Stimulated activated CD4-positive, alpha-beta T cell treated with anti-CD3 and anti-CD28 coated beads, Interleukin-15, amount 100 ng/mL, for 24 hours (primary cell): ENCODE measurements at regions not wholly inside any gene's neighbourhood (a gene's known extent, or its start where the extent isn't known, plus 50 kb on each side); places are given as distances from the start of the nearest gene placed in this dataset.
"Not testable (repeated sequence)": the region's sequence is repeated elsewhere in the genome, so short reads cannot be mapped to it uniquely, and the experiment has no call there.

Experiments
- DNase-seq: peaks from one replicate; pipeline ENCODE4 v3.0.0-alpha.2; 2020

DNA sequence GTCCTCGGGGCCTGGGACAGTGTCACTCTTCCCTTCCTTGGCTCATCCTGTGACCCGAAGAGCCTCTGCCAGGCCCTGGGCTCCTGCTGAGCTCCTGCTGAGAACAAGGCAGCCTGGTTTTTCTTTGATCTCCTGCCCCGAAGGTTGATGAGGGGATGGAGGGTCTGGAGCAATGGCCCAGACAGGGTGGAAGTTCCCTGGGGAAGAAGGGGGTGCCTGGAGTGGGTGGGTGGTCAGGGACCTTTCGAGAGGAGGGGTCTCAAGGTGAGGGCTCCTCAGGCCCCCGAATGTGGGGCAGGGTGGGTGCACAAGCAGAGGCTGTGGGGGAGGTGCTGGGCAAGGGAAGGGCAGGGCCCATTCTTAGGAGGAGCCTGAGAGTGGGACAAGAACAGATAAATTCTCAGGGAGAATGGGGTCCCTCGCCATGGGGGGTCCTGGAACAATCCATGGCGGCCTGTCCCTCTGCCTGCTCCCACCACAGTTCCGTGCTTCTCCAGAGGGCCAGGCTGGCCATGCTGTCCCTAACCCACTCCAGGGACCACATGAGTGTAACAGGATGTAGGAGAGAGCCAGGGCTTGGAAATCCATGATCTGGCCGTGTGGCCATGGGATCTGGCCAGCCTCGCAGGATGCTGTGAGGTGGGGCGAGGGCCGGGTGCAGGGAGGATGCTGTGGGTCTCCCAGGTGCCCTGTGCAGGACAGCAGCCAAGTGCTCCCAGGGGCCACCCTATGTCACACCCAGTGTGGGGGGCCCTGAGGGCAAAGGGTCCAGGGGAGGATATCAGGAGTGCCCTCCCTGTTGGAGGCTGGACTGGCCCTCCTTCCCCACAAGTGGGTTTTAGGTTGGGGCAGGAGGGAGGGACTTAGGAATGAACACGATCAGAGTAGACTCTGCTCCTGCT is 128.5 kb upstream of the LPCAT1 start:
- DNase-seq = no peak

DNA sequence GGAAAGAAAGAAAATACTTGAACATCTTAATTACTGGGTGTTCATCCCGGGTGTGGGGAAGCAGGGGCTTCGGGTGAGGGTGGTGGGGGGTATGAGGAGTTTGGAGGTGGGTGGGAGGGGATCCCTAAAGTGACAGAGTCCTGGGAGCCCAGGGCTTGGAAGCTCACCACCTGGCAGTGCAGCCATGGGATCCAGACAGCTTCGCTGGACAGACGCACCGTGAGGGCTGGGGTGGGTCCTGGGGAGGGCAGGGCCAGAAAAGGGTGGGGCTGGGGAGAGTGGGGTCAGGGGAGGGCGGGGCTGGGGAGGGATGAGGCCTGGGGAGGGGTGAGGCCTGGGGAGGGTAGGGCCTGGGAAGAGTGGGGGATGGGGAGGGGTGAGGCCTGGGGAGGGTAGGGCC is 127.5 kb upstream of the LPCAT1 start:
- DNase-seq = no peak

- no peak for DNase-seq
Measured at GRCh38 chr5:1649554-1649953, 125.8 kb upstream of the LPCAT1 start.

DNA sequence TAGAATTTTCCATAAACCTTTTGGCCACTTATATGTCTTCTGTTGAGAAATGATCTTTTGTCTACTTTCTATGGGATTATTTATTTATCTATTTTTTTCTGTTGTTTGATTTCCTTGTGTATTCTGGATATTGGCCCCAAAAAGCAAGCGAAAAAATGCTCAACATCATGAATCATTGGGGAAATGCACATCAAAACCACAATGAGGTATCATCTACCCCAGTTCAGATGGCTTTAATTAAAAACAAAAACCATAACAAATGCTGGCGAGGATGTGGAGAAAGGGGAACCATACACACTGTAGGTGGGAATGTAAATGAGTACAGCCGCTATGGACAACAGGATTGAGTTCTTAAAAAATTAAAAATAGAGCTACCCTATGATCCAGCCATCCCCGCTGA is 125.0 kb upstream of the LPCAT1 start:
- DNase-seq = no peak

DNA sequence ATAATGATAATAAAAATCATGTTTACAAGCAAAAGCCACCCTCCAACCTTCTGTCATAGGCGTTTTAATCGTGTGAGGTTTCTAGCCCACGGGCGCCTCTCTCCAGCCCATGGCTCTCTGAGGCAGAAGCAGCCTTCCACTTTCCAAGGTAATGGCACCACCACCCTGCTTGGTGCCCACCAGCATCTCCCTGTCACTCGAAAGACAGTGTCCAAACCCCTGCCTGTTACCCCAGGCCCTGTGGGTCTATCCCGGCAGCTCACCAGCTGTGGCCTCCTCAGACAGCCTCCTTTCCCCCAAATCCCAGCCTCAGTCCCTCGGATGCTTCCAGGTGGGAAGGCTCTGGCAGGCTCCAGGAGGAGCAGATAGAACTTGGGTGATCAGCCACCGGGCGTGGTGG is 123.8 kb upstream of the LPCAT1 start:
- no peak for DNase-seq

DNA sequence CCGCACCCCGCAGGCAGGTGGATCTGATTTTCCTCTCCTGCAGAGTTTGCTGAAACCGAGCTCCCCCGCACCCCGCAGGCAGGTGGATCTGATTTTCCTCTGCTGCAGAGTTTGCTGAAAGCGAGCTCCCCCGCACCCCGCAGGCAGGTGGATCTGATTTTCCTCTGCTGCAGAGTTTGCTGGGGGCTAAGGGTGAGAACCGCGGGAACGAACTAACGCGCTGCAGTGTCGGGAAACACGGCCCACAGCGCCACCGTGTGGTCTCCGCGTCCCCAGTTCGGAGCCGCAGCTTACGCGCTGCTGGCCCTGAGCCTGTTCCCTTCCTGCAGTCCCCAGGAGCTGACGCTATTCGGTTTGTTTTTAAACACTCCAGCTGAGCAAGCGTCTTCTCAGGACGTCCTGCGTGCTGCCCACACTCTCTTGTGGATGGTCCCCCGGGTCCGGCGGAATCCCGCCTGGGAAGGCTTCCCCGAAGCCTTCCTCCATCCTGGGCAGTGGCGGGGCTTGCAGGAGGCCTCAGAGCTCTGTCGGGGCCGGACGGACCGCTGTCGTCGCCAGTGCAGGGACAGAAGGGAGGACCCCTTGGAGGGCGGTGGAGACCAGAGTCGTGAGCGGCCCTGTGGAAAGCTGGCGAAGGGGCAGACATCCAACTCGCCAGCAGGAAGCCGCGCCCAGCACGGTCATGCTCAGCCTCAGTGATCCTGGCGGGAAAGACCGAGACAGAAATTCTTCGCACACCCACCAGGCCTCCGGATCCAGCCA is 121.2 kb upstream of the LPCAT1 start:
- peak; percentile 85 for DNase-seq

DNA sequence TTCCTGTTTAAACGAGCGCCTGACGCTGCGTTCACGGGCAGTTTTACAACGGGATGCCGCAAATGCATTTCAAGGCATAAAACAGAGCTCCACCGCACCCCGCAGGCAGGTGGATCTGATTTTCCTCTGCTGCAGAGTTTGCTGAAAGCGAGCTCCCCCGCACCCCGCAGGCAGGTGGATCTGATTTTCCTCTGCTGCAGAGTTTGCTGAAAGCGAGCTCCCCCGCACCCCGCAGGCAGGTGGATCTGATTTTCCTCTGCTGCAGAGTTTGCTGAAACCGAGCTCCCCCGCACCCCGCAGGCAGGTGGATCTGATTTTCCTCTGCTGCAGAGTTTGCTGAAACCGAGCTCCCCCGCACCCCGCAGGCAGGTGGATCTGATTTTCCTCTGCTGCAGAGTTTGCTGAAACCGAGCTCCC is 120.6 kb upstream of the LPCAT1 start:
- DNase-seq = not testable (repeated sequence)

DNA sequence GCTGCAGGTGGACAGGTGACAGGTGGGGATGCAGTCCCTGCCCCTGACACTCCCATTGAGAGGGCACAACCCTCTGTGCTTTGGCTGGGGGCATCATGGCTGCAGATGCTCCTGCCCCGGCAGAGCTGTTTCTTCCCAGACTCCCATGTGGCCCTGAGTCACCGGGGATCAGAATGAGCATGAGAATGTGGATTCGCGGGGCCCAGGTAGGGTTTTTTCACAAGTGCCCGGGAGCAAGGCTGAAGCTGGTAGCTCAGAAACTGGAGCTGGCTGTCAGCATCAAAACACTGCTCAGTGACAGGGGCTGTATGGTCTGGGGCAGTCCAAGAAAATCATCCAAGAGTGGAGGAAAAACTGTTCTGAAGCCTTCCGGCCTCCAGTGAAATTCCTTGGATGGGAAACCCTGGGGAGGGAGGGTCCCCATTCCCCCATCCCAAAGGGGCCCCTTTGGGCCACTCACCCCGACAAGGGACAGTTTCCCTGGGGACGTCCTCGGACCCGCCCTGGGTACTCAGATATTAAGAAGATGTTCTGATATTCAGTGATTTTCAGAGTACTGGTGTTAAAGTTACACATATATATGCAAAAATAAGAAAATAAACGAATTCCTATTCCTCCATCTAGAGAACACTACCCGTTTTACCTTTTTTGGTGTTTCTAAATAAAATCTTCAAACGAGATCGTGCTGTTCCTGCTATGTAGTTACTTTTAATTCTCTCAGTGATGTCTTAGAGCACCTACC is 120.1 kb upstream of the LPCAT1 start:
- no peak for DNase-seq

- no peak for DNase-seq
Measured at GRCh38 chr5:1642621-1643061, 118.9 kb upstream of the LPCAT1 start.

GRCh38 chr5:1642221-1642620 is 118.5 kb upstream of the LPCAT1 start:
- DNase-seq = no peak

DNA sequence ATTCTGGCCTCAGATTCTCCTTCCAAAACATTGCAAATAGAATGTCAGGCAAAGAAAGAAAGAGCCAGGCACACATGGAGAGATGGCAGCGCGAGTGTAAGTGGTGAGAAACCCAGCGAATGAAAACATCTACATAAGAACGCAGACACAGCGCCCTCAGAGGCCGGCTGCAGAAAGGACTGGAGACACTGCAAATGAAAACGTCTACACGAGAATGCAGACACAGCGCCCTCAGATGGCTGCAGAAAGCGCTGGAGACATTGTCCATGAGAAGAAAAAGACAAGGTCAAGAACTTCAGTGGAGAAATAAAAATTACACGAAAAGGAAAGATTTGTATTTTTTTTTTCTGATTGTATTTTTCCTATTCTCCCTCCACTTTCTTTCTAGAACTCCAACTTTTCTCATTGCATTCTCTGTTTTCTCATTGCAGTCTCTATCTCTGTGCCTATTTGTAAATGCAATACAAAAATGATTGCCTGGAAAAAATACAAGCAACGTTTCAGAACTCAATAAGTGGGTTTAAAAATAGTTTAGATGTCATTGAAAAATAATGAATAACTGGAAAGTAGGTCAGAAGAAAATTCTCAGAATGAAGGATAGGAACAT is 117.9 kb upstream of the LPCAT1 start:
- peak; percentile 84 for DNase-seq

- DNase-seq = no peak
Measured at GRCh38 chr5:1641041-1641440, 117.3 kb upstream of the LPCAT1 start.

DNA sequence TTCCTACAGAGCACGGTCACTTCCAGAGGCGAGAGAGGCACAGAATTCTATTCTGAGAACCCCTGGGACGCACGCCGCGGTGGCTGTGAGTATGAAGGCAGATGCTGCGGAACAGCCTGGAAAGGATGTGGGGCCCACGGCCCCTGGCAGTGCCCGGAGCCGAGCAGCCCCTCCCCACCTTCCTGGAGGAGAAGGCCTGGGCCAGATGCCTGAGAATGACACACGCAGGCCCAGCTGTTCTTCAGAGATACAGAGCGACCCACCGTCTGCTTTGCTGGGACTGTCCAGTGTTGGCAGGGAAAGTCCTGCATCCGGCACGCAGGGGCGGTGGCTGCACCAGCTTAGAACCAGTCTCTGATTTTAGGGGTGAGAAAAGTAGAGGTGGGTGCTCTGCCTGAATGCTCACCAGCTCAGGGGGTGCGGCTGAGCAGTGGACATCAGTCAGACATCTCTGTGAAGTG is 116.7 kb upstream of the LPCAT1 start:
- DNase-seq = no peak

GRCh38 chr5:1639757-1640156 is 116.0 kb upstream of the LPCAT1 start:
- no peak for DNase-seq

DNA sequence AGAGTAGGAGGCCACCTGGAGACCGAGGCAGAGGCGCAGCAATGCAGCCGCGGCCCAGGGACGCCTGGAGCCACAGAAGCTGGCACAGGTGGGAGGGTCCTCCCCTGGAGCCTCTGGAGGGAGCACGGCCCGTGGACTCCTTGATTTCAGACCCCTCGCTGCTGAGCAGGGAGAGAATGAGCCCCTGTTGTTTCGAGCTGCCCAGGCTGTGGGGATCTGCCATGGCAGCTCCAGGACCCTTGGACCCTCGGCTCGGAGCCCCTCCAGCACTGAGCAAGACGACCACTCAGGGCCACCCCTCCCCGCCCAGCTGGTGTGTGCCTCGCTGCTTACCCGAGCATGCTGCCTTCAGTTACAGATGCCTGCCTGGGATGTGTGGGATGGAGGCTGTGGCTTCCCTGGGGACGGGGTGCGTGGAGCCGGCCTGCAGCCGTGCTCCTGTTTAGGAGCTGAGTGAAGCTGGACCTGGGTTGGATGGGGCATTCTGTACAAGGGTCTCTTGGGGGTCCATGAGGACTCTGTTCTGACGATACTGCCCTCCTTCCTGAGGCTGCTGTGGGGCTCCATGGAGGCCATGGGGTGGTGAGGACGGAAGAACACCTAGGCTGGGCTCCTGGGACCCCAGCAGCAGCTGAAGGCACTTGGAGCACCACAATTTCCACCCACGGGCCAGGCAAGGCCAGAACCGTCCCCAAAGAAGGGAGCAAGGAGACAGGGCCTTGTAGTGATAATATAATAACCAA is 115.1 kb upstream of the LPCAT1 start:
- DNase-seq = no peak

DNA sequence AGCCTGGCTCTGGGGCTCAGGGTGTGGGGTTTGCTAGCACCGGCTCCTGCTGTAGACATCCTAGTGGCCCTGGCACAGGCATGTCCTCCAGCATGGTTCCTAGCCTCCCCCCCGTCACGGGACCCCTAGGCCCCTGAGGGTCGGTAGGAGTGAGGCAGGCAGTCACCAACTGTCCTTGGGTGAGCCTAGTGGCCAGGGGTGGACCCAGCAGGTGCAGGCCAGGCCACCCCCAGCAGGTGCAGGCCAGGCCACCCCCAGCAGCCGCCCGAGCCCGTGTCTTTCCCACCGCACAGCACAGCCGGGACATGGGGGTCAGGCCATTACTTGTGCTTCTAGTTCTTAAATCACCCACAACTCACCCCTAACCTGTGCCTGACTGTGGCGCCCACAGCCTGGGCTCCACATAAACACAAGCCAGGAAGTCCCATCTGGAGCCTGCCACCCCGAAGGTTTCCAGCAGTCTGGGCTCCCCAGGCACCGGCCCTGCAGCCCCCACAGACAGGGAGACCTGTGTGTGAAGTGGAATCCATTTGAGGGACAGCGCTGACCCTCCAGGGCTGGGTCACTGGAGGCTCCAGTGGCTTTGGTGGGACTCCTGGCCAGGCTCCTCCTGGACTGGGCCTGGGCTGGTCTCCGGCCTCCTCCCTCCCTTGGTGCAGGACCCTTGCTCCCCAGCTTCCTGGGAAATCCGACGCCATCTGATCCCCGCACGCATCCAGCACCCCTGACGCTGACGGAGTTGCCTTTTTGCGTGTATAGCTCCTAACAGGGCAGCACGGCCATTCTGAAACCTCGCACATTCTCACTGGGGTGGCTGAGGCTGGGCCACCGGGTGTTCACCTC is 114.1 kb upstream of the LPCAT1 start:
- DNase-seq = no peak

DNA sequence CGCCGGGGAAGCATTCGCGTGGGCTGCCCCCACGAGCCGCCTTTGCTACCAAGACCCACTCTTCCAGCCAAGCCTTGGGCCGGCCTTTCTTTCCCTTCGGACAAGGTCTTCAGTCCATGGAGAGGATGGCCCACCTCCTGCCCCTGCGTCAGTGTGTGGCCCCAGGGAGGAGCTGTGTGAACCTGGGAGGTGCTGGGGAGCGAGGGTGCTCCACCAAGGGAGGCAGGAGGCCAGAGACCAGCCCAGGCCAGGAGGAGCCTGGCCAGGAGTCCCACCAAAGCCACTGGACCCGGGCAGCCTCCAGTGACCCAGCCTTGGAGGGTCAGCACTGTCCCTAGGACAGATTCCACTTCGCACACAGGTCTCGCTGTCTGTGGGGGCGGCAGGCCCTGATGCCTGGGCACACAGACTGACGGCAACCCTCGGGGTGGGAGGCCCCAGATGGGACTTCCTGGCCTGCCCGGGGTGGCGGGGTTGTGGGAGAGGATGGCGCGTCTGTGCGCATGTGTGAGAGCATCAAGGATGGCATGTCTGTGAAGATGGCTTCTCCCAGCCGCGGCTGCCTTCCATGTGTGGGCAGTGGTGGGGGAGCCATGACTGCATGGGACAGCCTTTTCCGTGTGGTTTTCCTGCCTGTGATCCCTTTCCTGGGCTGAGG is 113.3 kb upstream of the LPCAT1 start:
- DNase-seq = no peak

- DNase-seq = not testable (repeated sequence)
Measured at GRCh38 chr5:1636208-1636770, 112.5 kb upstream of the LPCAT1 start.

- DNase-seq = not testable (repeated sequence)
Measured at GRCh38 chr5:1635477-1635876, 111.7 kb upstream of the LPCAT1 start.

- DNase-seq = no peak
Measured at GRCh38 chr5:1634337-1634661, 110.5 kb upstream of the LPCAT1 start.
